PC-3 (cell line): ENCODE measurements at regions not wholly inside any gene's neighbourhood (a gene's known extent, or its start where the extent isn't known, plus 50 kb on each side); places are given as distances from the start of the nearest gene placed in this dataset.

Experiments
- CTCF ChIP-seq: fragments of 300-600 bp; sonication (generic); conservative IDR thresholded peaks from 2 replicates; pipeline ENCODE4 v1.5.1; 2017; ENCODE audit warnings: antibody characterized with exemption, low read depth, mild to moderate bottlenecking, low read length
- EZH2 ChIP-seq: fragments of 300-600 bp; sonication (generic); IDR thresholded peaks from one replicate; pipeline ENCODE4 v1.6.1; 2017; ENCODE audit warnings: antibody characterized with exemption, mild to moderate bottlenecking, low read length; ENCODE audit not compliant: unreplicated experiment
- EZH2phosphoT487 ChIP-seq: fragments of 300-600 bp; sonication (generic); IDR thresholded peaks from 2 replicates; pipeline ENCODE4 v1.6.1; 2018; ENCODE audit warnings: mild to moderate bottlenecking, antibody characterized with exemption, low read length, borderline replicate concordance

GRCh38 chr9:135186248-135187164 is 99.0 kb downstream of the OLFM1 start:
- TF ChIP-seq CTCF (no peak), EZH2 (no peak), EZH2phosphoT487 (no peak)
